ENCODE measurements at regions not wholly inside any gene's neighbourhood (a gene's known extent, or its start where the extent isn't known, plus 50 kb on each side); places are given as distances from the start of the nearest gene placed in this dataset.

- no peaks in the 10 kb centered on the region for H3K36me3 ChIP-seq
- no peak overlapping the region for H3K27ac ChIP-seq
- H3K27me3 ChIP-seq, result no peaks in the 10 kb centered on the region
- H3K4me3 ChIP-seq, result no peak overlapping the region
- no peak for DNase-seq
- no peaks in the 10 kb centered on the region for H3K9me3 ChIP-seq
- intact Hi-C loops (cut with DNase I; ENCODE audit: low total_unique reads), result no loop called here
- TF ChIP-seq POLR2A (IDR thresholded peaks at IDR 0.05) (no peak), CTCF (IDR thresholded peaks at IDR 0.05) (no peak)
- H3K4me1 ChIP-seq, result no peaks in the 10 kb centered on the region
Observed at GRCh38 chr6:120230008-120230407, 880.4 kb upstream of the MAN1A1 start.

- H3K36me3 ChIP-seq, result no peaks in the 10 kb centered on the region
- no peaks in the 10 kb centered on the region for H3K4me1 ChIP-seq
- H3K9me3 ChIP-seq, result no peaks in the 10 kb centered on the region
- no peak for DNase-seq
- TF ChIP-seq POLR2A (IDR thresholded peaks at IDR 0.05) (no peak), CTCF (IDR thresholded peaks at IDR 0.05) (no peak)
- no peak overlapping the region for H3K27ac ChIP-seq
- H3K4me3 ChIP-seq, result no peak overlapping the region
- intact Hi-C loops (cut with DNase I; ENCODE audit: low total_unique reads), result no loop called here
- H3K27me3 ChIP-seq, result no peaks in the 10 kb centered on the region
Observed at GRCh38 chr6:120228297-120228696, 878.7 kb upstream of the MAN1A1 start.

- Histone ChIP-seq H3K4me3 (no peak overlapping the region), H3K9me3 (no peaks in the 10 kb centered on the region), H3K36me3 (no peaks in the 10 kb centered on the region), H3K27ac (no peak overlapping the region), H3K27me3 (no peaks in the 10 kb centered on the region), H3K4me1 (no peaks in the 10 kb centered on the region)
- TF ChIP-seq CTCF (IDR thresholded peaks at IDR 0.05), result no peak
- no peak for TF ChIP-seq POLR2A (IDR thresholded peaks at IDR 0.05)
- DNase-seq, result no peak
- intact Hi-C loops (cut with DNase I; ENCODE audit: low total_unique reads), result no loop called here
Observed at GRCh38 chr6:120219339-120219738, 869.8 kb upstream of the MAN1A1 start.

GRCh38 chr6:120214088-120214499 is 864.5 kb upstream of the MAN1A1 start:
- no peak overlapping the region for H3K27ac ChIP-seq
- no peak overlapping the region for H3K4me3 ChIP-seq
- no peaks in the 10 kb centered on the region for H3K4me1 ChIP-seq
- H3K27me3 ChIP-seq, result no peaks in the 10 kb centered on the region
- no peak for TF ChIP-seq CTCF (IDR thresholded peaks at IDR 0.05)
- intact Hi-C loops (cut with DNase I; ENCODE audit: low total_unique reads), result no loop called here
- DNase-seq, result no peak
- no peaks in the 10 kb centered on the region for H3K9me3 ChIP-seq
- H3K36me3 ChIP-seq, result no peaks in the 10 kb centered on the region

- Histone ChIP-seq H3K36me3 (no peaks in the 10 kb centered on the region), H3K9me3 (no peaks in the 10 kb centered on the region), H3K4me1 (no peaks in the 10 kb centered on the region), H3K27me3 (no peaks in the 10 kb centered on the region), H3K27ac (no peak overlapping the region), H3K4me3 (no peak overlapping the region)
- TF ChIP-seq CTCF (IDR thresholded peaks at IDR 0.05) (no peak), POLR2A (IDR thresholded peaks at IDR 0.05) (no peak)
- intact Hi-C loops (cut with DNase I; ENCODE audit: low total_unique reads), result no loop called here
- no peak for DNase-seq
Observed at GRCh38 chr6:120211955-120212792, 862.6 kb upstream of the MAN1A1 start.

Data from uterus (tissue), 3 donors.